ENCODE measurements at regions not wholly inside any gene's neighbourhood (a gene's known extent, or its start where the extent isn't known, plus 50 kb on each side); places are given as distances from the start of the nearest gene placed in this dataset.

GRCh38 chr9:115223471-115223870 lies 105.5 kb upstream of the TNC start:
- Mint-ChIP-seq H3K9me3 (no peaks in the 10 kb centered on the region), H3K27ac (no peak overlapping the region), H3K4me1 (no peaks in the 10 kb centered on the region), H3K36me3 (ENCODE audit: low read depth) (no peaks in the 10 kb centered on the region), H3K27me3 (peaks cover 3% of the 10 kb centered on the region), H3K4me3 (no peak overlapping the region)
- ATAC-seq (no peak), DNase-seq (no peak)

GRCh38 chr9:115225459-115226116 lies 107.6 kb upstream of the TNC start:
- DNase-seq (no peak), ATAC-seq (no peak)
- H3K4me3 Mint-ChIP-seq: no peak overlapping the region
- no peaks in the 10 kb centered on the region for H3K9me3 Mint-ChIP-seq
- H3K36me3 Mint-ChIP-seq (ENCODE audit: low read depth): no peaks in the 10 kb centered on the region
- no peaks in the 10 kb centered on the region for H3K4me1 Mint-ChIP-seq
- H3K27me3 Mint-ChIP-seq: peaks cover 3% of the 10 kb centered on the region
- no peak overlapping the region for H3K27ac Mint-ChIP-seq

GRCh38 chr9:115226152-115226551 lies 108.2 kb upstream of the TNC start:
- H3K27ac Mint-ChIP-seq: no peak overlapping the region
- ATAC-seq: no peak
- DNase-seq: no peak
- no peaks in the 10 kb centered on the region for H3K4me1 Mint-ChIP-seq
- no peaks in the 10 kb centered on the region for H3K36me3 Mint-ChIP-seq (ENCODE audit: low read depth)
- H3K4me3 Mint-ChIP-seq: no peak overlapping the region
- H3K9me3 Mint-ChIP-seq: no peaks in the 10 kb centered on the region
- peaks cover 7% of the 10 kb centered on the region for H3K27me3 Mint-ChIP-seq

GRCh38 chr9:115229496-115229895 lies 111.5 kb upstream of the TNC start:
- ATAC-seq (no peak), DNase-seq (no peak)
- Mint-ChIP-seq H3K36me3 (ENCODE audit: low read depth) (no peaks in the 10 kb centered on the region), H3K27me3 (peaks cover 9% of the 10 kb centered on the region), H3K27ac (no peak overlapping the region), H3K9me3 (no peaks in the 10 kb centered on the region), H3K4me1 (no peaks in the 10 kb centered on the region), H3K4me3 (no peak overlapping the region)

- no peak overlapping the region for H3K4me3 Mint-ChIP-seq
- ATAC-seq (no peak), DNase-seq (no peak)
- H3K4me1 Mint-ChIP-seq: no peaks in the 10 kb centered on the region
- no peaks in the 10 kb centered on the region for H3K9me3 Mint-ChIP-seq
- H3K36me3 Mint-ChIP-seq (ENCODE audit: low read depth): no peaks in the 10 kb centered on the region
- H3K27ac Mint-ChIP-seq: no peak overlapping the region
- H3K27me3 Mint-ChIP-seq: peaks cover 7% of the 10 kb centered on the region
Measured at GRCh38 chr9:115230924-115231515, 113.1 kb upstream of the TNC start.

- Mint-ChIP-seq H3K27ac (no peak overlapping the region), H3K9me3 (no peaks in the 10 kb centered on the region), H3K4me1 (no peaks in the 10 kb centered on the region), H3K27me3 (peaks cover 7% of the 10 kb centered on the region), H3K36me3 (ENCODE audit: low read depth) (no peaks in the 10 kb centered on the region), H3K4me3 (no peak overlapping the region)
- DNase-seq: no peak
- no peak for ATAC-seq
Measured at GRCh38 chr9:115232181-115232774, 114.3 kb upstream of the TNC start.

- H3K9me3 Mint-ChIP-seq: no peaks in the 10 kb centered on the region
Measured at GRCh38 chr9:115234094-115234493, 116.1 kb upstream of the TNC start.

GRCh38 chr9:115235221-115235620 lies 117.3 kb upstream of the TNC start:
- DNase-seq (no peak), ATAC-seq (no peak)
- Mint-ChIP-seq H3K36me3 (ENCODE audit: low read depth) (no peaks in the 10 kb centered on the region), H3K4me1 (no peaks in the 10 kb centered on the region), H3K4me3 (no peak overlapping the region), H3K27me3 (peaks cover 20% of the 10 kb centered on the region), H3K9me3 (no peaks in the 10 kb centered on the region), H3K27ac (no peak overlapping the region)

More at GRCh38 chr9:115234094-115234493, 116.1 kb upstream of the TNC start:
- peaks cover 12% of the 10 kb centered on the region for H3K27me3 Mint-ChIP-seq
- H3K4me3 Mint-ChIP-seq: no peak overlapping the region
- H3K4me1 Mint-ChIP-seq: no peaks in the 10 kb centered on the region
- H3K27ac Mint-ChIP-seq: no peak overlapping the region
- no peaks in the 10 kb centered on the region for H3K36me3 Mint-ChIP-seq (ENCODE audit: low read depth)
- DNase-seq (no peak), ATAC-seq (no peak)

- H3K27ac Mint-ChIP-seq: no peak overlapping the region
- no peaks in the 10 kb centered on the region for H3K4me1 Mint-ChIP-seq
- H3K27me3 Mint-ChIP-seq: peaks cover 14% of the 10 kb centered on the region
- H3K4me3 Mint-ChIP-seq: no peak overlapping the region
- no peaks in the 10 kb centered on the region for H3K9me3 Mint-ChIP-seq
- H3K36me3 Mint-ChIP-seq (ENCODE audit: low read depth): no peaks in the 10 kb centered on the region
- DNase-seq (no peak), ATAC-seq (no peak)
Measured at GRCh38 chr9:115237385-115237998, 119.5 kb upstream of the TNC start.

- Mint-ChIP-seq H3K27ac (no peak overlapping the region), H3K27me3 (peaks cover 16% of the 10 kb centered on the region), H3K36me3 (ENCODE audit: low read depth) (no peaks in the 10 kb centered on the region), H3K4me1 (no peaks in the 10 kb centered on the region), H3K9me3 (no peaks in the 10 kb centered on the region), H3K4me3 (no peak overlapping the region)
- no peak for DNase-seq
- no peak for ATAC-seq
Measured at GRCh38 chr9:115240676-115241075, 122.7 kb upstream of the TNC start.

GRCh38 chr9:115241641-115242040 lies 123.7 kb upstream of the TNC start:
- no peak overlapping the region for H3K4me3 Mint-ChIP-seq
- no peak overlapping the region for H3K27ac Mint-ChIP-seq
- no peaks in the 10 kb centered on the region for H3K4me1 Mint-ChIP-seq
- no peaks in the 10 kb centered on the region for H3K9me3 Mint-ChIP-seq
- no peak for ATAC-seq
- no peaks in the 10 kb centered on the region for H3K36me3 Mint-ChIP-seq (ENCODE audit: low read depth)
- no peak for DNase-seq
- H3K27me3 Mint-ChIP-seq: peaks cover 16% of the 10 kb centered on the region

GRCh38 chr9:115249488-115249887 lies 131.5 kb upstream of the TNC start:
- Mint-ChIP-seq H3K27me3 (peaks cover 4% of the 10 kb centered on the region), H3K4me3 (no peak overlapping the region), H3K27ac (no peak overlapping the region), H3K9me3 (no peaks in the 10 kb centered on the region), H3K36me3 (ENCODE audit: low read depth) (no peaks in the 10 kb centered on the region), H3K4me1 (no peaks in the 10 kb centered on the region)
- DNase-seq (no peak), ATAC-seq (no peak)

- Mint-ChIP-seq H3K4me3 (no peak overlapping the region), H3K9me3 (no peaks in the 10 kb centered on the region), H3K27ac (no peak overlapping the region), H3K4me1 (no peaks in the 10 kb centered on the region), H3K27me3 (peaks cover 9% of the 10 kb centered on the region), H3K36me3 (ENCODE audit: low read depth) (no peaks in the 10 kb centered on the region)
- no peak for DNase-seq
- ATAC-seq: no peak
Measured at GRCh38 chr9:115250621-115251032, 132.7 kb upstream of the TNC start.

- no peaks in the 10 kb centered on the region for H3K4me1 Mint-ChIP-seq
- H3K4me3 Mint-ChIP-seq: no peak overlapping the region
- no peak overlapping the region for H3K27ac Mint-ChIP-seq
- DNase-seq (no peak), ATAC-seq (no peak)
- H3K9me3 Mint-ChIP-seq: no peaks in the 10 kb centered on the region
- no peaks in the 10 kb centered on the region for H3K36me3 Mint-ChIP-seq (ENCODE audit: low read depth)
- peaks cover 10% of the 10 kb centered on the region for H3K27me3 Mint-ChIP-seq
Measured at GRCh38 chr9:115254287-115255180, 136.6 kb upstream of the TNC start.
